T-helper 2 cell treated with Interferon-gamma antibody and Interleukin-4, amounts not matched to agents 100 ng/mL and 5 ng/mL, for 36 hours (primary cell): ENCODE measurements at regions not wholly inside any gene's neighbourhood (a gene's known extent, or its start where the extent isn't known, plus 50 kb on each side); places are given as distances from the start of the nearest gene placed in this dataset.

Source experiments
- intact Hi-C: fragments of 100-400 bp; cut with micrococcal nuclease; formaldehyde crosslinking; loops from one replicate; pipeline ENCODE4 v1.15.1; 2023

GRCh38 chr10:117710181-117710798 lies 167.7 kb downstream of the EMX2 start:
- intact Hi-C loops: no loop called here

GRCh38 chr10:117716889-117717288 lies 174.3 kb downstream of the EMX2 start:
- intact Hi-C loops: no loop called here

- intact Hi-C loops: no loop called here
These were observed 176.7 kb downstream of the EMX2 start for GRCh38 chr10:117718986-117719920.

GRCh38 chr10:117720931-117721835 lies 178.6 kb downstream of the EMX2 start:
- intact Hi-C loops: no loop called here

GRCh38 chr10:117721873-117722272 lies 179.3 kb downstream of the EMX2 start:
- intact Hi-C loops: no loop called here

GRCh38 chr10:117723343-117723742 lies 180.8 kb downstream of the EMX2 start:
- intact Hi-C loops: no loop called here

GRCh38 chr10:117725993-117726392 lies 183.4 kb downstream of the EMX2 start:
- intact Hi-C loops: no loop called here

GRCh38 chr10:117726596-117727295 lies 184.2 kb downstream of the EMX2 start:
- intact Hi-C loops: no loop called here

GRCh38 chr10:117727421-117727820 lies 184.9 kb downstream of the EMX2 start:
- intact Hi-C loops: no loop called here

- intact Hi-C loops: no loop called here
These were observed 185.5 kb downstream of the EMX2 start for GRCh38 chr10:117728087-117728486.

- intact Hi-C loops: no loop called here
These were observed 186.6 kb downstream of the EMX2 start for GRCh38 chr10:117729156-117729555.

- intact Hi-C loops: no loop called here
These were observed 188.7 kb downstream of the EMX2 start for GRCh38 chr10:117731121-117731791.

GRCh38 chr10:117734731-117735405 lies 192.3 kb downstream of the EMX2 start:
- intact Hi-C loops: no loop called here

GRCh38 chr10:117736655-117737054 lies 194.1 kb downstream of the EMX2 start:
- intact Hi-C loops: no loop called here

GRCh38 chr10:117740088-117740487 lies 197.5 kb downstream of the EMX2 start:
- intact Hi-C loops: no loop called here

- intact Hi-C loops: no loop called here
These were observed 198.2 kb downstream of the EMX2 start for GRCh38 chr10:117740691-117741222.

- intact Hi-C loops: no loop called here
These were observed 199.0 kb downstream of the EMX2 start for GRCh38 chr10:117741524-117741923.

- intact Hi-C loops: no loop called here
These were observed 201.0 kb downstream of the EMX2 start for GRCh38 chr10:117743509-117743908.

GRCh38 chr10:117745301-117745700 lies 202.8 kb downstream of the EMX2 start:
- intact Hi-C loops: no loop called here
